ENCODE measurements at regions not wholly inside any gene's neighbourhood (a gene's known extent, or its start where the extent isn't known, plus 50 kb on each side); places are given as distances from the start of the nearest gene placed in this dataset.

GRCh38 chr3:99499235-99500158 is 138.9 kb upstream of the COL8A1 start:
- TF ChIP-seq POLR2A (IDR thresholded peaks at IDR 0.05) (no peak), EP300 (IDR thresholded peaks at IDR 0.05) (no peak), CTCF (IDR thresholded peaks at IDR 0.05) (peak; percentile 37 to 61 (median 56)), POLR2AphosphoS5 (IDR thresholded peaks at IDR 0.05) (no peak)

All from upper lobe of left lung (tissue), 4 donors.